Kidney (tissue), 13 donors: ENCODE measurements at regions not wholly inside any gene's neighbourhood (a gene's known extent, or its start where the extent isn't known, plus 50 kb on each side); places are given as distances from the start of the nearest gene placed in this dataset.

Experiments used
- DNase-seq, 5 donors: peaks; one replicate each; pipeline ENCODE4 v3.0.0-alpha.2; 2013 to 2020
- FAIRE-seq: peaks from 2 replicates; lab custom pipeline; 2012; peaks lifted over from hg19 to GRCh38; lab: Jason Lieb, UNC
- H3K27ac ChIP-seq, 2 donors: one replicate each; pipeline ENCODE4 v1.7.0; 2013; ENCODE audit warnings: low read depth in 2 of 2, low read length in 2 of 2, inconsistent platforms in 1 of 2
- H3K27me3 ChIP-seq: one replicate; pipeline ENCODE4 v1.7.1; 2013; ENCODE audit warnings: low read length, inconsistent platforms; ENCODE audit not compliant: control insufficient read depth, insufficient read depth
- H3K36me3 ChIP-seq, 3 donors: one replicate each; pipeline versions ENCODE4 v1.7.0 to v1.7.1; 2013; ENCODE audit warnings: low read length in 3 of 3, control low read depth in 1 of 3, inconsistent platforms in 1 of 3; ENCODE audit not compliant: insufficient read depth in 3 of 3, control insufficient read depth in 2 of 3
- H3K4me1 ChIP-seq, 3 donors: one replicate each; pipeline versions ENCODE4 v1.7.0 to v1.7.1; 2013; ENCODE audit warnings: low read length in 3 of 3, inconsistent platforms in 1 of 3, low read depth in 1 of 3; ENCODE audit not compliant: control insufficient read depth in 2 of 3, insufficient read depth in 2 of 3
- H3K4me3 ChIP-seq, 3 donors: one replicate each; pipeline versions ENCODE4 v1.7.0 to v1.8.1; 2013; ENCODE audit warnings: low read length in 3 of 3, control low read depth in 1 of 3, inconsistent platforms in 1 of 3
- H3K9ac ChIP-seq, 3 donors: one replicate each; pipeline versions ENCODE4 v1.7.0 to v1.7.1; 2013; ENCODE audit warnings: low read length in 3 of 3, control low read depth in 1 of 3, inconsistent platforms in 1 of 3
- H3K9me3 ChIP-seq, 3 donors: one replicate each; pipeline versions ENCODE4 v1.7.0 to v1.7.1; 2013; ENCODE audit warnings: low read length in 3 of 3, control low read depth in 1 of 3, inconsistent platforms in 1 of 3; ENCODE audit not compliant: control insufficient read depth in 2 of 3, insufficient read depth in 1 of 3
- CTCF ChIP-seq: IDR thresholded peaks from 3 replicates; pipeline ENCODE4 v1.5.1; 2012; ENCODE audit warnings: mild to moderate bottlenecking, moderate library complexity, borderline replicate concordance; ENCODE audit not compliant: insufficient read depth; ENCODE audit errors: extremely low read depth
- intact Hi-C: fragments of 100-400 bp; cut with DNase I; formaldehyde crosslinking; loops from one replicate; pipeline ENCODE4 v1.11.1; 2022
- donor health status: control.
- donor health status: control.
- donor health status: control.
- donor health status: control.
- donor health status: control.
- donor health status: DM: yes; HTN: yes; CAD: no.
- donor health status: Normal renal cell carcinoma (clear cell type).

- Histone ChIP-seq H3K4me1 (no peaks in the 10 kb centered on the region), H3K9ac (no peak overlapping the region), H3K27ac (no peak overlapping the region), H3K4me3 (no peak overlapping the region), H3K27me3 (no peaks in the 10 kb centered on the region), H3K36me3 (no peaks in the 10 kb centered on the region), H3K9me3 (peaks cover 0 to 7% (median 2%) of the 10 kb centered on the region in 3 donors)
- no peak for TF ChIP-seq CTCF
- intact Hi-C loops, result no loop called here
- no peak for FAIRE-seq
- no peak for DNase-seq
These were observed 312.7 kb downstream of the GABRB3 start for GRCh38 chr15:26460165-26460564.

DNA sequence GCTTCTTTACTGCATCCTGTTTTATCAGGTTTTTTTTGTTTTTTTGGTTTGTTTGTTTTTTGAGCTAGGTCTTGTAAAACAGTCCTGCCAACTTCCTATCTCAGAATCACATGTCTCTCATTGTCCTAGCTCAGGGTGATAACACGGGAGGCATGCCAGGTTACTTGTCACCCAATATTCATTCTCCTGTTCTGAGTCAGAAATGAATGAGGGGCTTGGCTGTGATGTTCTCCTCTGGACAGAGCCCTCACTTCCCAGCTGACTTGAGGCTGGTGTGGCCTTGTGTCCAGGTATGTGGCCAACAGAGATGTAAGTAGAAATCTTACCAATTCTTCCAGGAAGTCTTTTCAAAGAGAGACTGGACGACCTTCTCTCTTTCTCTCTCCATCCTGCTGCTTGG, 317.0 kb downstream of the GABRB3 start:
- Histone ChIP-seq H3K27me3 (no peaks in the 10 kb centered on the region), H3K27ac (no peak overlapping the region), H3K9ac (no peak overlapping the region), H3K36me3 (no peaks in the 10 kb centered on the region), H3K9me3 (peaks cover 0 to 7% (median 0%) of the 10 kb centered on the region in 3 donors), H3K4me3 (no peak overlapping the region), H3K4me1 (no peaks in the 10 kb centered on the region)
- DNase-seq (no peak), FAIRE-seq (no peak)
- TF ChIP-seq CTCF, result no peak
- intact Hi-C loops, result no loop called here

DNA sequence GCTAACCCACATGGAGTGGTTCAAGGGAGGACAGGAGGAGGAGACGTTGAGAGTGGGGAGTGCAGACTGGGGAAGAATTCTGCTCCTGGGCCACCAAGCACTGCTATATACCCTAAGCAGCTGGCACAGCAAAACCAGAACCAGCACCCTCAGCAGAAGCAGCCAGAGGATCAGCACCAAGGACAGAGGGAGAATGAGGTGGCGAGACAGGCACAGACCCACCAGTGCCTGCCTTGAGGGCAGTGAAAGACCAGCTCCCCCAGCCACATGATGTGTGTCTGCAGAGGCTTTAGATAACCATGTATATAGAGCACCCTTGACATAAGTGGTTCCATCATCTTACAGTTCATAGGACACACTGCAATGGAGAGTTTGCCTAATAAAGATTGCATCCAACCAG, 319.0 kb downstream of the GABRB3 start:
- no peaks in the 10 kb centered on the region for H3K36me3 ChIP-seq
- H3K27me3 ChIP-seq, result no peaks in the 10 kb centered on the region
- peaks cover 0 to 7% (median 0%) of the 10 kb centered on the region in 3 donors for H3K9me3 ChIP-seq
- no peak overlapping the region for H3K27ac ChIP-seq
- intact Hi-C loops, result no loop called here
- H3K4me1 ChIP-seq, result no peaks in the 10 kb centered on the region
- FAIRE-seq, result no peak
- no peak overlapping the region for H3K4me3 ChIP-seq
- TF ChIP-seq CTCF, result no peak
- peak in 3 of 5 donors; percentile 21 to 43 (median 24) for DNase-seq
- no peak overlapping the region for H3K9ac ChIP-seq

DNA sequence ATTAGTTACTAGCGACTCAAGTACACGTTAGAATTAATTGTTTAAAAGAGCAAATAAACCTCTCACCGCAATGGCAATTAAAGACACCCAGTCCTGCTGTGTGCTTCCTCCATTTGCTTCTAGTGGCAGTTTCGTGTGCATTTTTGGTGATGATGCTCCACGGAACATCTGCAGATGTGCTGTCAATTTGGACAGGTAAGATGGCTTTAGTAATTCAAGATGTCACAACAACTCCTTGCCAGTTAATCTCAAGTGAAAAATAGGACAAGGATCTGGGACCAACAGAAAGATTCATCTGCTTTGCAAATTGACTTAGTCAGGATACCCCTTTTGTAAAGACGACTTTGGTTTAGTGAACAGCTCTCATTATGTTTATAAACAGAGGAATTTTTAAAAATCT, 320.9 kb downstream of the GABRB3 start:
- no peak for TF ChIP-seq CTCF
- DNase-seq (no peak), FAIRE-seq (no peak)
- Histone ChIP-seq H3K9ac (no peak overlapping the region), H3K27me3 (no peaks in the 10 kb centered on the region), H3K27ac (no peak overlapping the region), H3K9me3 (peaks cover 0 to 2% (median 0%) of the 10 kb centered on the region in 3 donors), H3K4me1 (no peaks in the 10 kb centered on the region), H3K4me3 (no peak overlapping the region), H3K36me3 (no peaks in the 10 kb centered on the region)
- intact Hi-C loops, result no loop called here
